ENCODE measurements at regions not wholly inside any gene's neighbourhood (a gene's known extent, or its start where the extent isn't known, plus 50 kb on each side); places are given as distances from the start of the nearest gene placed in this dataset.

- Histone ChIP-seq H3K27me3 (ENCODE audit: control insufficient read depth, insufficient read depth, low read length) (no peaks in the 10 kb centered on the region), H3K4me1 (ENCODE audit: control insufficient read depth, insufficient read depth, low read length) (no peaks in the 10 kb centered on the region), H3K36me3 (ENCODE audit: control insufficient read depth, insufficient read depth, low read length) (no peaks in the 10 kb centered on the region), H3K9me3 (ENCODE audit: control insufficient read depth, insufficient read depth, low read length) (no peaks in the 10 kb centered on the region), H3K4me3 (ENCODE audit: low read length) (no peak overlapping the region), H3K27ac (ENCODE audit: low read length) (no peak overlapping the region)
- no peak overlapping the region for H3K27ac Mint-ChIP-seq
- peaks cover 4 to 12% of the 10 kb centered on the region in 2 donors for H3K9me3 Mint-ChIP-seq
- H3K27me3 Mint-ChIP-seq (ENCODE audit: low read depth in 2 of 2): no peaks in the 10 kb centered on the region
- no peaks in the 10 kb centered on the region for H3K36me3 Mint-ChIP-seq
- no peaks in the 10 kb centered on the region for H3K4me1 Mint-ChIP-seq
- intact Hi-C loops (cut with micrococcal nuclease): no loop called here
- TF ChIP-seq CTCF (IDR thresholded peaks at IDR 0.05): no peak
- ATAC-seq (no peak), DNase-seq (no peak)
- H3K4me3 Mint-ChIP-seq: no peak overlapping the region
- whole genome bisulfite sequencing (ENCODE audit: insufficient coverage): 81% methylated on average over 1 of the region's 3 CpGs
Observed at GRCh38 chr5:125978015-125978414, 445.2 kb upstream of the GRAMD2B start.

GRCh38 chr5:125979636-125980035 is 443.6 kb upstream of the GRAMD2B start:
- WGBS (ENCODE audit: insufficient coverage): 95% methylated on average over 3 of the region's 4 CpGs
- no peaks in the 10 kb centered on the region for H3K36me3 Mint-ChIP-seq
- H3K4me1 ChIP-seq (ENCODE audit: control insufficient read depth, insufficient read depth, low read length): no peaks in the 10 kb centered on the region

GRCh38 chr5:125981016-125981415 is 442.2 kb upstream of the GRAMD2B start:
- intact Hi-C loops (cut with micrococcal nuclease): no loop called here
- no peaks in the 10 kb centered on the region for H3K27me3 Mint-ChIP-seq (ENCODE audit: low read depth in 2 of 2)
- Histone ChIP-seq H3K27me3 (ENCODE audit: control insufficient read depth, insufficient read depth, low read length) (no peaks in the 10 kb centered on the region), H3K9me3 (ENCODE audit: control insufficient read depth, insufficient read depth, low read length) (no peaks in the 10 kb centered on the region), H3K4me1 (ENCODE audit: control insufficient read depth, insufficient read depth, low read length) (no peaks in the 10 kb centered on the region), H3K27ac (ENCODE audit: low read length) (no peak overlapping the region), H3K4me3 (ENCODE audit: low read length) (no peak overlapping the region), H3K36me3 (ENCODE audit: control insufficient read depth, insufficient read depth, low read length) (no peaks in the 10 kb centered on the region)
- H3K4me3 Mint-ChIP-seq: no peak overlapping the region
- H3K9me3 Mint-ChIP-seq: peaks cover 14 to 19% of the 10 kb centered on the region in 2 donors
- H3K36me3 Mint-ChIP-seq: no peaks in the 10 kb centered on the region
- TF ChIP-seq CTCF (IDR thresholded peaks at IDR 0.05): no peak
- H3K27ac Mint-ChIP-seq: no peak overlapping the region
- no peak for ATAC-seq
- H3K4me1 Mint-ChIP-seq: no peaks in the 10 kb centered on the region
- no peak for DNase-seq

More at GRCh38 chr5:125979636-125980035, 443.6 kb upstream of the GRAMD2B start:
- H3K36me3 ChIP-seq (ENCODE audit: control insufficient read depth, insufficient read depth, low read length): no peaks in the 10 kb centered on the region
- no peak for TF ChIP-seq CTCF (IDR thresholded peaks at IDR 0.05)
- no peaks in the 10 kb centered on the region for H3K9me3 ChIP-seq (ENCODE audit: control insufficient read depth, insufficient read depth, low read length)
- no peaks in the 10 kb centered on the region for H3K27me3 Mint-ChIP-seq (ENCODE audit: low read depth in 2 of 2)
- H3K4me3 ChIP-seq (ENCODE audit: low read length): no peak overlapping the region
- no peak overlapping the region for H3K4me3 Mint-ChIP-seq
- peaks cover 6 to 10% of the 10 kb centered on the region in 2 donors for H3K9me3 Mint-ChIP-seq
- ATAC-seq (no peak), DNase-seq (no peak)
- no peaks in the 10 kb centered on the region for H3K27me3 ChIP-seq (ENCODE audit: control insufficient read depth, insufficient read depth, low read length)
- H3K27ac Mint-ChIP-seq: no peak overlapping the region
- intact Hi-C loops (cut with micrococcal nuclease): no loop called here
- H3K27ac ChIP-seq (ENCODE audit: low read length): no peak overlapping the region
- H3K4me1 Mint-ChIP-seq: no peaks in the 10 kb centered on the region

GRCh38 chr5:125987677-125988255 is 435.4 kb upstream of the GRAMD2B start:
- Histone ChIP-seq H3K9me3 (ENCODE audit: control insufficient read depth, insufficient read depth, low read length) (no peaks in the 10 kb centered on the region), H3K4me1 (ENCODE audit: control insufficient read depth, insufficient read depth, low read length) (no peaks in the 10 kb centered on the region), H3K36me3 (ENCODE audit: control insufficient read depth, insufficient read depth, low read length) (no peaks in the 10 kb centered on the region), H3K4me3 (ENCODE audit: low read length) (no peak overlapping the region), H3K27me3 (ENCODE audit: control insufficient read depth, insufficient read depth, low read length) (no peaks in the 10 kb centered on the region), H3K27ac (ENCODE audit: low read length) (no peak overlapping the region)
- no peak overlapping the region for H3K4me3 Mint-ChIP-seq
- TF ChIP-seq CTCF (IDR thresholded peaks at IDR 0.05): no peak
- ATAC-seq (no peak), DNase-seq (no peak)
- no peaks in the 10 kb centered on the region for H3K27me3 Mint-ChIP-seq (ENCODE audit: low read depth in 2 of 2)
- H3K27ac Mint-ChIP-seq: no peak overlapping the region
- H3K9me3 Mint-ChIP-seq: peaks cover 15 to 23% of the 10 kb centered on the region in 2 donors
- intact Hi-C loops (cut with micrococcal nuclease): no loop called here
- no peaks in the 10 kb centered on the region for H3K4me1 Mint-ChIP-seq
- WGBS (ENCODE audit: insufficient coverage): 91% methylated on average over 2 of the region's 2 CpGs
- no peaks in the 10 kb centered on the region for H3K36me3 Mint-ChIP-seq

Measured in natural killer cell (primary cell).